GM12864 (cell line): ENCODE measurements at regions not wholly inside any gene's neighbourhood (a gene's known extent, or its start where the extent isn't known, plus 50 kb on each side); places are given as distances from the start of the nearest gene placed in this dataset.

ENCODE experiments used
- DNase-seq: peaks from one replicate; pipeline ENCODE4 v3.0.0-alpha.2; 2011; ENCODE audit warnings: low read depth
- H3K4me3 ChIP-seq: 2 replicates; pipeline ENCODE4 v1.5.1; 2011; ENCODE audit warnings: mild to moderate bottlenecking, low read depth, low read length, control low read depth
- CTCF ChIP-seq: IDR thresholded peaks from 2 replicates; pipeline ENCODE4 v1.5.1; 2011; ENCODE audit warnings: low read depth, mild to moderate bottlenecking, moderate library complexity, low read length, control low read depth, inconsistent platforms; ENCODE audit errors: missing control alignments

- no peak for TF ChIP-seq CTCF
- no peak for DNase-seq
- no peak overlapping the region for H3K4me3 ChIP-seq
These were observed 51.4 kb upstream of the TRIB2 start for GRCh38 chr2:12665334-12665733.

GRCh38 chr2:12666445-12666844 is 50.3 kb upstream of the TRIB2 start:
- no peak for DNase-seq
- TF ChIP-seq CTCF, result no peak
- no peak overlapping the region for H3K4me3 ChIP-seq
